ENCODE measurements at regions not wholly inside any gene's neighbourhood (a gene's known extent, or its start where the extent isn't known, plus 50 kb on each side); places are given as distances from the start of the nearest gene placed in this dataset.
A peak's percentile ranks its signal among the peaks of the same experiment; 100 is the strongest.

DNA sequence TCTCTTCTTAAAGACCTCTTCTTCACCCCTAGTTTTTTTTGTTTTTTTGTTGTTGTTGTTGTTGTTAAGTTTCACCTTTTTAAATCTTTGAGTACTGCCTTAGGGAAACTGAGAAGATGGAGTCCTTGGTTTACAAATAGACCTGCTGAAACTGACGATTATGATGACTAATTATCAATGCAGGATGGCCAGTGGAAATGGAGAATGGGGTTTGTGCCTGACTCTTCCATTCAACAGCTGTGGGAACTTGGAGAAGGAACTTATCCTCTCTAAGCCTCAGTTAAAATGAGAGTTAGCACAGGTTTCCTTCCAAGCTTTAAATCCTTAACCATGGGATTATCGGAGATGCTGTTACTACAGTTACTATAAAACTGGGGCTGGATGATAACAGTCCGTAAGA, 66.7 kb upstream of the PNMA1 start:
- DNase-seq, result no peak

DNA sequence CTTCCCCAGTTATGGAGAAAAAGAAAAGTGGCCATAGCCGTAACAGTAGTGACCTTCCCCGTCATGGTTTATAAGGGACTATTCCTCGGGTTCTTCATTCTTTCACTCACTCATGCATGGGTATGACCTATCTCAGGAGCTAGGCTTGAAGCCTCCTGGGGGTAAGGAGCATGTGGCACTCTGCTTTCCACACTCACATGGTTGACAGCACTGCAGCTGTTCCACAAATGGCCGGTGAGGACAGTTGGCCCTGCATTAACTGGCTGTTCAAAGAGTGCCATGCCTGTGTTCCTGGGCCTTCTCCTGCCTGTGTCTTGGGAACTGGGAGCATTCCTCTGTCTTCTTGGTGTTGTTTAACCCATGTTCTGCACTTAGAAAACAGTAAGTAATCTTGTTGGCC, 66.2 kb upstream of the PNMA1 start:
- DNase-seq, result no peak

DNA sequence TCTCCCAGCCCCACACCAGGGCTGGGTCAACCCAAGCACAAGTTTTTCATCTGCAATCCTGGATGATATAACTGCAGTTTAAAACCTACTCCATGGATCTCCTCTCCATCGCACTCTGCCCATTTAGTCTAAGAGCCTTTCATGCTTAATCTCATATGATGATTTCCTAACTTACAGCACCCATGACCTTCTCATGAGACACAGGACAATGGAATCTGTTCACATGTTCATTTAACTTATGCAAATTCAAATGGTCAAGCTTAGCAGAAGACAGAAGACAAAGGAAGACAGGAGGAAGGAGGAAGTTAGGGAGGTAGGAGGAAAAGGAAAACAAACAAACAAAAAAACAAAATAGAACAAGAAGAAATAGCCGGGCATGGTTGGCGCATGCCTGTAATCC, 64.6 kb upstream of the PNMA1 start:
- DNase-seq, result no peak

DNA sequence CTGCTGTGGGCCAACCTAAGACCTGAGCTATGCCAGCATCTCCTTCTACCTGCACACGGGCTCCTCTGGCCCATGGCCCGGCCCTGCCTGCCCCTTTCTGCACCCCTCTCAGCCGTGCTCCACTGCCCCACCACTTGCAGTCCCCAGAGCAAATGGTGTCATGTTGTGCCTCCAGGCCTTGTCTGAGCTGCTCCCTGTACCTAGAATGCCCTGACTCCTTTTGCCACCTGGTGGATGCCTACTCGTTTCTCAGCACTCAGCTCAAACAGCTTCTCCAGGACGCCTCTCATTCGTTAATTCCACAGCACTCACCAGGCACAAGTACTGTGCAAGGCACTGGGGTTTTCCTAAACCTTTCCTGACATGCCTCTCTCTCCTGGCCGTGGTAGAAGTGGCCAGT, 63.2 kb upstream of the PNMA1 start:
- DNase-seq, result peak; percentile 23

DNA sequence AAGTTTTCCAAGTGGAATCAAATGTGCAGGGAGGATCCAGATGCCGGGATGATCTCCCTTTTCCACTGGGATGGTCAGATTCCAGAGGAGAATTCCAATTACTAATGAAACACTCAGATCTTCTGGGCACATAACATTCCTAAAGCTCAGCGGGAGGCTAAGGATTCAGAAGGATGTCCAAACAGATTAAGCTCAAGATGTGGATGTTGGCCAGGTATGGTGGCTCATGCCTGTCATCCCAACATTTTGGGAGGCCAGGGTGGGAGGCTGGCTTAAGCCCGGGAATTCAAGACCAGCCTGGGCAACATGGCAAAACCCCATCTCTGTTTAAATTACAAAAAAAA, 62.0 kb upstream of the PNMA1 start:
- no peak for DNase-seq

DNA sequence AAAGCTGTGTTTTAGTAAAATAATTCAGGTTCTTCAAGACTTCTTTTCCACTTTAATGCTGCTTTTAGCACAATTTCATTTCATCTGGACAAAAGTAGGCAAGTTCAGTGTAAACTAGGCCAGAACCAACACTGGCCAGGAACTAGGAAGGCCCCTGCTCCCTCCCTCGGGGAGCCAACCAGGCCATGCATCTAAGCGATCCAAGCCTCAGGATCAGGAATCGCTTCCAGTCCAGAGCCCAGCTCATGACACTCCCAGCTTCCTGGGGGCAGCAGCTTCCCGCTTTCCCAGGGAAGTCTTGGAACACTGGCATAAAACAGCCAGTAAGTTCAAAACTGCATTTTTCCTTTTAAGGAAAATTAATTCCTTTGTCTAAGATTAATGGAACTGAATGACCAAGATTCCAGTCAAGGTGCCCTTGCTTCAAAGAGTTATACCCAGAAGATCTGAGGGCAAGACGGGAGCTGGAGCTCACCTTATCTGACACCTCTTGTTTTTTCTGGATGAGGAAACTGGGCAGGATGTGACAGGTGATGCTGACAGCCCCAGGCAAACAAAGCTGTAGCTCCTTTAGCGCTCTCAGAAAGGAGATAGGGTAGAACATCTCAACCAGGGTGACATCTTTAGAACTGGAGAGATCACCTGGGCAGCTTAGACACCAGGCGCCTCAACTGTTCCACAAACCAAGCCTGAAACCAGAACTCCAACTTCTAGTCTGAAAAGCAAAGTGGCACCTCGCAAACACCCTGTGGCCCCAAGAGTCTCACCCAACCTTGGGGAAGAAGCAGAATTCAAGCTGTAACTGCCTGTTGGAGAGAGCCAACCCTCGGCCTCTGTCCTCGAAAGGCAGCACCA, 61.4 kb upstream of the PNMA1 start:
- DNase-seq, result peak; percentile 47

DNA sequence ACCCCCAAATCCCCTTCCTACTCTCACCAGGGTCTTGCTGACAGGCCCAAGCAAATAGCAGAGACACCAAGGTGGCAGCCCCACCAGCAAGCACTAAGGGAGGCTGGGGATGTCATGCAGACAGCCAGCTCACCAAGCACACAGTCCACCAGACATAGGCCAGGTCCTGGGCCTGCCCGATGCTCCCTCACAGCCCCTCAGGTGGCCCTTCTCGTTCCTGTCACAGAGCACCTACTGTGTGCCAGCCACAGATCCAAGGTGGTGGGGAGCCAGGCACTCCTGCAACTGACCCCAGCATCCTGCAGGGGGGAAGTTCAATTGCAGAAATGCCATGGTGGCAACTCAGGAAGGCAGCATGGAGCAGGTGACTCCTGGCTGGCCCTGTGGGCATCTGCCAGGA, 60.5 kb upstream of the PNMA1 start:
- DNase-seq, result no peak

DNA sequence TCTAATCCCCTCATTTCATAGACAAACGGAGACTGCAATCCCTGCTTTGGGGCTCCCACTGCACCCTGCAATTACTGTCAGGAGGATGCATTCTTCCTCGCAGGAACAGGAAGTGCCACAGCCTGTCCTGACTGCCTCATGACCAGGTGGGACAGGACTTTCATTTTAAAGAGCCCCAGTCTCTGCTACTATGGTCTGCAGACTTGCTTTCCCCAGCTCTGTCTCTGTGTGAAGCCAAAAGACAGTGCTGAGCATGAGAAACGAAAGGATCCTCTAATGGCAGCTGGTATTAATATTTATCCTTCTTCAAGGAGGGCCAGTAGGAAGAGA, 60.0 kb upstream of the PNMA1 start:
- no peak for DNase-seq

DNA sequence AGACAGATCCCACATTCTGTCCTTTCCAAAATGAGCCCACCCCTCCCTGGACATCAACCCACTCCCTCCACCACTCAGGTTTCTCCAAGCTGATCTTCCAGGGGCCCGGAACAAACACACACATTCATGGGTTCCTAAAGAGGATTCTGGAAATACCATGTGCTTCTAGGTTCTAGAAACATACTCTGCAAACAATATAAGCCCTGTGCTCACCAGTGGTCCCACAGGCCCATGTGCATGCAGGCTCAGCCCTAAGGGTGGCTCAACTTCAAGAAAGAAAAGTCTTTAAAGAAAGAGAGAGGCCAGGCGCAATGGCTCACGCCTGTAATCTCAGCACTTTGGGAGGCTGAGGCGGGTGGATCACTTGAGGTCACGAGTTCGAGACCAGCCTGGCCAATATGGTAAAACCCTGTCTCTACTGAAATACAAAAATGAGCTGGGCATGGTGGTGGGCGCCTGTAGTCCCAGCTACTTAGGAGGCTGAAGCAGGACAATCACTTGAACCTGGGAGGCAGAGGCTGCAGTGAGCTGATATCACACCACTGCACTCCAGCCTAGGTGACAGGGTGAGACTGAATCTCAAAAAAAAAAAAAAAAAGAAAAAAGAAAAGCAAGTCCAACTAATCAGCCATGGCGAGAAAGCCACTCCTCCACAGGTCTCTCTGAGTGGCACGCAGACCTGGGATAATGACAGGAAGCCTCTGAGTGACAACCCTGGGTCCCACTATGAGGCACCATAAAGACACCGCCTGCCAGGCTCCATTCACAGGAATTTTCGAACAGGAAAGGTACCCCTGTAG, 59.5 kb upstream of the PNMA1 start:
- no peak for DNase-seq

DNA sequence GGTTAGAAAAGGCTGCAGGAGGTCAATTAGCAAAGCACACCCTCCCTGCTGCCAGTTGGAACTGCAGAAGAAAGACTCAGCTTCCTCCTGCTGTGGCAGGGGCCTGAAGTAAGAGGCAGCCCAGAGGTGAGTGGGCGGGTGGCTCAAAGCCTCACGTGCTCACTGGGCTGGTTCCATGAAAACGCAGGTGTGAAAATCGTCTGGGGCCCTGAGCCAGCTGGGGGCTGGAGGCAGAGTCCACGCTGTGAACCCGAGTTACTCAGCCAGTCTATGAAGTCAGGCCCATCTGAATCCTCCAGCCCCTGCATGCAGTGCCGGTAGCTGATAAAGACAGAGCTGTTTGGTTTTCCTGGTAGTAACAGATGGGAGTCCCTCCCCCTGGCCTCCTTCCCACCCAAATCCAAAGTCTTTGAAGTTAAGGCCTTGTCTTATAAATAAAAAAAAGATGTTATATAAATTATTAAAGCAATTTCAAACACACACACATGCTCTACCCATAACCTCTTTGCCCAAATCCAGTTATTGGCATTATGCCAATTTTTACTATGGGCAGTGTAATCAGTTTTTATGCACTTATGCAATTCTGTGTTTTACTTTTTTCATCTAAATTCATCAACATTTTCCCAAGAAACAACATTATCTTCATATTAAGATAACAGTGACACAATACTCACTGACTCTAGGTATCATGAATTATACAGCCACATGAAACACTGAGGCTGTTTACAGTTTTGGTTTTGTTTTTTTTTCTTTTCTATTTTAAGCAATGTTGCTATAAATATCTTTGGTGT, 57.9 kb upstream of the PNMA1 start:
- peak; percentile 73 for DNase-seq

DNA sequence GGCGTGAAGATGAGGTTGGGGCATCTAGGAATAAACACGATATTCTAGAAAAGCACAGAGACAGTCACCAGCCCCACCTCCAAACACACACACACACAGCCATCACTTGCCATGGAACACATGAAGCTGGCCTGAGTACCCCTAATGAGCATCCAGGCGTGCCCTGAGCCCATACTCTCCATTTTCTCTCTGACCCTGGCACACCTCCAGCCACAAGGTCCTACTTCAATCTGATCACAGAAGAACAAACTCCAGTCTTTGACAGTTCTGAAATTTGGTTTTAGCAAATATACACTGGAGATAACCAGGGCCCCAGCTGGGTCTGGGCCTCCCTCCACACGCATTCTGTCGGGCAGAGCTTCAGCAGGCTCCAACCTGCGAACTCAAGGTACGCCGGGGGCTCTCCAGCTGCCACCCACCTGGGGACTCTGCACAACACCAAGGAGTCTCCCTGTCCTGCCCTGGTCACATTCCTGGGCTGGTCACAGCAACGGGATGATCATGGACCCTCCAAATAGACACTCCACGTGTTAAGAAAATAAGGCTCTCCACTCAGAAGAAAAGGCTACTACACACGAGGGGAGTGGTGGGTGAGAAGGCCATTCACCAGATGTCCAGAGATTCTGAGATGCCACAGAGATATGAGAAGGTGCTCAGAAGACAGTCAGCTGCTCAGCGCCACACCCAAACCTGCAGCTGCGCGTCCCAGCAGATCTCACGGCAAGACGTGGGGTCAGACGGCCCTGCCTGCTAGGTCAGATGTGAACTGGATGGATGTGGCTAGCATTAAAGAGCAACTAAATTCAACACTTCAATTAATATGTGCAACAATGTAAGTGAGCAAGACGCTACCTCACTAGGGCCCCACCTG, 57.0 kb upstream of the PNMA1 start:
- DNase-seq, result no peak

DNA sequence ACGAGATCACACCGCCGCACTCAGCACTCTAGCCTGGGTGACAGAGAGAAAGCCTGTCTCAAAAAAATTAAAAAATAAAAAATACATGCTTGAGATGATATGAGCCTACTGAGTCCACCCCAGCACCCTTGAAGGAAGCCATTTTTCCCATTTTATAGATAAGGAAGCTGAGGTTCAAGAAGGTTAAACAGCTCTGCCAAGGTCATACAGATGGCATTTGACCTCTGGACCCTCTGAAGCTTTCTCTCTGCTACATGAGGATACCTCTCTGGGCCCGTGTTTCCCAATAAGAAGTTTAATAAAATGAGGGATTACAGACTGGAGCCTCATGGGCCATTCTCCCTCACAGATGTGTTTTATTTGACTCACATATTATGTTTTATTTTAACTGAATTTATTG, 53.9 kb upstream of the PNMA1 start:
- DNase-seq, result no peak

DNA sequence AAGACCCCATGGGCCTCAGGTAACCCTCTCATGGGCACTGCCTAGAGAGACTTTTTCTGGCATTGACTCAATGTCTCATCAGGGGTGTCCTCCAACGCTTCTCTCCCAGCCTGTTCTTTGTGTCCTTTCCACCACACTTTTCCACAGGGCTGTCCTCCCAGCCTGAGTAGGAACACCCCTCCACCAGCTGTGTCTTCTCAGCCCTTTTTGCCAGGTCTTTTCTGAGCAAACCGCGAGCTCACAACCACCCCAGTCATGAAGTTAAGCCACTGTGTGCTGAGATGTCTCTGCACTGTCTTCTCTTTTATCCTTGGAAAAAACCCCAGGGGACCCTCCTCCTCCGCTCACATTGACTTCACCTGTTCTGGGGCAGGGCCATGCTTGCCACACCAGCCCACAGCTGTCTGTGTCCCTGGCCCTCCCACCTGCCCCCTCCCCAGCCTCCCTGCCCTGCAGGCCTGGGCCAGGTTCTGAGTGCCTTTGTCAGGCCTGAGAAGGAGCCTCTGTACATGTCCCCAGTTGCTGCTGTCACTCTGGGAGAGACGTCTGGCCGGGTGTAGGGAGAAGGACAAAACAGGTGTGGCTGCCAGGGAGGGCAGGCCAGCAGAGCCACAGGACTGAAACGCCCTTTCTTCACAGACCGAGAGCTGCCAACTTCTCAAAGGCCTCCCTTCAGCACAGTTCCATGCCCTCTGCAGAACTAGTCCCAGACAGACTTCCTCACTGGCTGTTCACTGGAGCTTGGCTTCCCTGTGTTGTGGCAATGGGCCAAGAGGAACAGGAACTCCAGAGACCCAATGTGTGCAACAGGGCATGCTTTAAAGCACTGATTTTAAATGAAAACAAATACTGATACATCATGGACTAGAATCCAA, 50.5 kb upstream of the PNMA1 start:
- DNase-seq, result peak; percentile 44
